GM12865 (cell line): ENCODE measurements at regions not wholly inside any gene's neighbourhood (a gene's known extent, or its start where the extent isn't known, plus 50 kb on each side); places are given as distances from the start of the nearest gene placed in this dataset.

Experiments used
- DNase-seq: peaks from one replicate; pipeline ENCODE4 v3.0.0; 2010; ENCODE audit warnings: low read depth
- H3K4me3 ChIP-seq: 2 replicates; pipeline ENCODE4 v1.5.1; 2011; ENCODE audit warnings: mild to moderate bottlenecking, low read depth, low read length, control low read depth
- CTCF ChIP-seq: IDR thresholded peaks from 2 replicates; pipeline ENCODE4 v1.5.1; 2011; ENCODE audit warnings: low read length, control low read depth, low read depth, inconsistent platforms; ENCODE audit not compliant: insufficient read depth; ENCODE audit errors: missing control alignments

DNA sequence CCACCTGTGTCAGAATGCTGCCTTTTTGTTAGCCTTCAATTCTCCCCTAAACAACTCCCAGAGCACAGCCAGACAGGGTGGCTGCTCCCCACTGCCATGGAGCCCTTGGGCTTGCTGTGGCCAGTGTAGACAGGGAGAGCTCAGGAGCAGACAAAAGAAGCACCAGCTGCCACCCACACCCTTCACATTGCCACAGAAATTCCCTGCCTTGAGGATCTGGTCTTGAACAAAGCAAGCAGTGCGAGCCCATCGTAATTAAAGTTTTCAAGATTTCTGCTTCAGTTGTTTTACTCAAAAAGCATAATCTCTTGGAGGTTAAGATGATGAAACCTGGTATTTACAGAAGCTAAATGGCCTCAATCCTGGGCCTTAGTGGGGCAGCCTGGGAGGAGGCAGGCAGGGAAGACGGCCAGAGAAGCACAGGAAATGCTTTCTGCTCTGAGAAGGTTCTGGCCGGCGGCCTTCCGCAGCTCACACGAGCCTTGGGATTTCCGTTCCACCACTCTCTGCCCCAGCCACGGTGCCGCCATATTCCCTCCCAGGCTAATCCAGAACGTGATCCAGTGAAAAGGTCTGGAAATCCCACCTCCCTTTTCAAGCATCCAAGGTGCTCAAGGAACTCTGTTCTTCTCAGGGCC is 535.2 kb downstream of the BCL11B start:
- no peak for TF ChIP-seq CTCF
- no peak for DNase-seq
- no peak overlapping the region for H3K4me3 ChIP-seq

- no peak overlapping the region for H3K4me3 ChIP-seq
- no peak for TF ChIP-seq CTCF
- no peak for DNase-seq
These were observed 530.5 kb downstream of the BCL11B start for GRCh38 chr14:98741523-98741922.

GRCh38 chr14:98742001-98742400 is 530.0 kb downstream of the BCL11B start:
- no peak overlapping the region for H3K4me3 ChIP-seq
- no peak for DNase-seq
- TF ChIP-seq CTCF, result no peak

GRCh38 chr14:98743536-98743935 is 528.5 kb downstream of the BCL11B start:
- TF ChIP-seq CTCF, result no peak

GRCh38 chr14:98748966-98749365 is 523.0 kb downstream of the BCL11B start:
- TF ChIP-seq CTCF, result no peak
- DNase-seq, result no peak
- H3K4me3 ChIP-seq, result no peak overlapping the region

More at GRCh38 chr14:98743536-98743935, 528.5 kb downstream of the BCL11B start:
- DNase-seq, result no peak
- no peak overlapping the region for H3K4me3 ChIP-seq

DNA sequence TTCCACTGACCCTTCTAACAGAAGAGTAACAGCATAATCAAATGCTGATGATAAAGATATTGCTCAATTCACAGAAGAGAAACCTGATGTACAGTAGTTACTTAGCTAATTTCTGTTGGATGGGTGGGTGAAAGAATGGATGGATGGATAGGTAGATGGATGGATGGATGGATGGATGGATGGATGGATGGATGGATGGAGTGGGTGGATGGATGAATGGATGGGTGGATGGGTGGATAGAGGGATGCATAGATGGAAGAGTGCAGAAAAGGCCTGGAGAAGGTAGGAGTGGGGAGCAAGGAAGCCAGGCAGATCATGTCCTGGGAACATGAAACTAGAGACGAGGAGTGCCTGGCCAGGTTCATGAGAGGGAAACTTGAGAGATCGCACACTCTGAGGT is 520.9 kb downstream of the BCL11B start:
- TF ChIP-seq CTCF, result no peak
- no peak for DNase-seq
- H3K4me3 ChIP-seq, result no peak overlapping the region

- DNase-seq, result no peak
- no peak overlapping the region for H3K4me3 ChIP-seq
- no peak for TF ChIP-seq CTCF
These were observed 519.3 kb downstream of the BCL11B start for GRCh38 chr14:98752660-98753059.
